MM.1S (cell line): ENCODE measurements at regions not wholly inside any gene's neighbourhood (a gene's known extent, or its start where the extent isn't known, plus 50 kb on each side); places are given as distances from the start of the nearest gene placed in this dataset.
"Not testable (repeated sequence)": the region's sequence is repeated elsewhere in the genome, so short reads cannot be mapped to it uniquely, and the experiment has no call there.

Experiments used
- EZH2 ChIP-seq: fragments of 300-600 bp; sonication (generic); optimal IDR thresholded peaks from 2 replicates; pipeline ENCODE3; 2017; ENCODE audit warnings: low read depth, mild to moderate bottlenecking, antibody characterized with exemption, low read length, mixed read lengths
- TF ChIP-seq, protein P1 (sequence below): fragments of 300-600 bp; sonication (generic); IDR thresholded peaks from 2 replicates; pipeline ENCODE4 v1.5.1; 2016; ENCODE audit warnings: antibody characterized with exemption, low read length, mixed read lengths

DNA sequence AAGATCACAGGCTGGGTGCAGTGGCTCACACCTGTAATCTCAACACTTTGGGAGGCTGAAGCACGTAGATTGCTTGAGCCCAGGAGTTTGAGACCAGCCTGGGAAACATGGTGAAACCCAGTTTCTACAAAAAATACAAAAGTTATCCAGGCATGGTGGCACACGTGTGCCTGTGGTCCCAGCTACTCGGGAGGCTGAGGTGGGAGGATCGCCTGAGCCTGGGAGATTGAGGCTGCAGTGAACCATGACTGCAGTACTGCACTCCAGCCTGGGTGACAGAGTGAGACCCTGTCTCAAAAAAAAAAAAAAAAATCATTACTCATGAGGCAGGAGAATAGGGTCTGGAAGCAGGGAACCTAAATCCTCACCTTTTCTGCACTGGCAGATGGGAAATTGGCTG lies 79.1 kb upstream of the CLDN5 start:
- TF ChIP-seq EZH2, result not testable (repeated sequence)
- TF ChIP-seq, protein P1, sequence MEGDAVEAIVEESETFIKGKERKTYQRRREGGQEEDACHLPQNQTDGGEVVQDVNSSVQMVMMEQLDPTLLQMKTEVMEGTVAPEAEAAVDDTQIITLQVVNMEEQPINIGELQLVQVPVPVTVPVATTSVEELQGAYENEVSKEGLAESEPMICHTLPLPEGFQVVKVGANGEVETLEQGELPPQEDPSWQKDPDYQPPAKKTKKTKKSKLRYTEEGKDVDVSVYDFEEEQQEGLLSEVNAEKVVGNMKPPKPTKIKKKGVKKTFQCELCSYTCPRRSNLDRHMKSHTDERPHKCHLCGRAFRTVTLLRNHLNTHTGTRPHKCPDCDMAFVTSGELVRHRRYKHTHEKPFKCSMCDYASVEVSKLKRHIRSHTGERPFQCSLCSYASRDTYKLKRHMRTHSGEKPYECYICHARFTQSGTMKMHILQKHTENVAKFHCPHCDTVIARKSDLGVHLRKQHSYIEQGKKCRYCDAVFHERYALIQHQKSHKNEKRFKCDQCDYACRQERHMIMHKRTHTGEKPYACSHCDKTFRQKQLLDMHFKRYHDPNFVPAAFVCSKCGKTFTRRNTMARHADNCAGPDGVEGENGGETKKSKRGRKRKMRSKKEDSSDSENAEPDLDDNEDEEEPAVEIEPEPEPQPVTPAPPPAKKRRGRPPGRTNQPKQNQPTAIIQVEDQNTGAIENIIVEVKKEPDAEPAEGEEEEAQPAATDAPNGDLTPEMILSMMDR, result not testable (repeated sequence)
